ENCODE measurements at regions not wholly inside any gene's neighbourhood (a gene's known extent, or its start where the extent isn't known, plus 50 kb on each side); places are given as distances from the start of the nearest gene placed in this dataset.
"Not testable (repeated sequence)": the region's sequence is repeated elsewhere in the genome, so short reads cannot be mapped to it uniquely, and the experiment has no call there.

DNA sequence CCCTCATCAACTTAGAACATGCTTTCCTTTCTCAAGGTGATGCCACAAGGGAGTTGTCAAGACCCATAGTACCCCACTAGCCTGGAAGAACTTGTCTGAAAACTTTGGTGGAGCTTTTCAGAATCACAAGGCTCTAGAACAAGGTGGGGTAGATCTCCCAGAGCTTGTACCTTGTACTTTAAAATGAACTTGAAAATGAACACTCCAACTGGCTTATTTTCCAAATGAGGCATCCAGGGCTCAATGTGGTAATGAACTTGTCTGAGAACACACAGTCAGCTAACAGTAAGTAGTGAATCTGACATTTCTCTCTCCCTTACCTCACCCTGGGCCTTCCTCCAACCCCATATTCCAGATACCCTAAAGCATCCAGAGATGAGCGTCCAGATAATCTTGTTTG lies 81.8 kb upstream of the THBS1 start:
- no peak for DNase-seq

DNA sequence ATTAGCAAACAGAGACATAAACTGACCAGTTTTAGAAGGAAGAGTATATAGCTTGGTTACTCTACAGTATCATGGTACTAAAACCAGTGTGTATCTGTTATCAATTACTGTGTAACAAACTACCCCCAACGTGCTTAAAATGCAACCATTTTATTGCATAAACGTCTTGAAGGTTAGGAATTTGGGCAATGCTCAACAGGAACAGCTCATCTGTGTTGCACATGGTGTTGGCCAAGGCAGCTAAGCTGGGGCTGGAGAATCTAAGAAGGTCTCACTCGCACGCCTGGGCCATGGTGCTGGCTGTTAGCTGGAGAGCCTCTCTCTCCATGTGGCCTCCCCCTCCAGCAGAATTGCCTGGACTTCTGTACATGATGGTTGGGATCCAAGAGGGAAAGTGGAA lies 81.2 kb upstream of the THBS1 start:
- DNase-seq, result no peak

DNA sequence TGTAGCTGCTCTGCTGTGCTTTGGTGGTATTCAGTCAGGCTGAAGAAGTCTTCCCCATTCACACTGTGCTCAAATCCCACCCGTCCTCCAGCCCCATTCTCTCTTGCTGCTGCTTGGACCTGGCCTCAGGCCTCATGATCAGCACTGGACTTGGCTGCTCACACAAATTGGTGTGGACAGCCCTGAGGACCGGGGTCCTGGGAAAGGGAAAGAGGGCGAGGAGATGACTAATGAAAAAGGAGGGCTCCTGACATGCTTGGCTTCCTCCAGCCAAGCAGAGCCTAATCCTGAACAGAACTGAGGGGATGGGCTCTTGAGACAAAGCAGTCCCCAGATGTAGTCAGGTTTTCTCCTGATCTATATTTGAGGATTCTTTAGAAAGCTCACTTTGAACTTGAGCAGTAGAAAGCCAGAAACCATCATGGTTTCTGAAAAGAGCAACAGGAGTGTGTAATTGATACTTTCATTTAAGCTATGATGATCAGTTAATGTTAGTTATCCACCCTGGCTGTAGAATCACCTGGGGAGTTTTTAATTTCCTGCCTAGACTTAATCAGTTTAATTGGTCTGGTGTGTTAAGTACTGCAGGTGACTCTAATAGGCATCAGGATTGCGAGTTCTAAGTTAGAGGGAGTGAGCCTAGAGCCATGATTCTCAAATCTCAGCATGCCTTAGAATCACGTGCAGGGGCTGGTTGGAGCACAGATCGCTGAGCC lies 79.4 kb upstream of the THBS1 start:
- DNase-seq, result no peak

DNA sequence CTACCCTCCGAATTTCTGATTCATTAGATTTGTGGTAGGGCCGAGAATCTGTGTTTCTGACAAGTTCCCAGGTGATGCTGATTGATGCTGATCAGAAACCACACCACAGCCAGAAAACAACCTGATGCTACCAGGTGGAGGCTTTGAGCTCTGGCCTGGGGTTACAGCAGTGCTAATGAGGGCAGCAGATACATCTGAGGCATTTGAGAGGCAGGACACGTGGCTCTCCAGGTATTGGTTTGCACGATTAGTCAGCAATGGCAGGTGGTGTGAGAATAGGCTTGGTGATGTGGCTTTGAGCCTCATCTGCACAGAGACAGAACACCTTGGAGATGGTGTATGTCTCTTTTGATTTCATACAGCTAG lies 78.8 kb upstream of the THBS1 start:
- DNase-seq, result no peak

DNA sequence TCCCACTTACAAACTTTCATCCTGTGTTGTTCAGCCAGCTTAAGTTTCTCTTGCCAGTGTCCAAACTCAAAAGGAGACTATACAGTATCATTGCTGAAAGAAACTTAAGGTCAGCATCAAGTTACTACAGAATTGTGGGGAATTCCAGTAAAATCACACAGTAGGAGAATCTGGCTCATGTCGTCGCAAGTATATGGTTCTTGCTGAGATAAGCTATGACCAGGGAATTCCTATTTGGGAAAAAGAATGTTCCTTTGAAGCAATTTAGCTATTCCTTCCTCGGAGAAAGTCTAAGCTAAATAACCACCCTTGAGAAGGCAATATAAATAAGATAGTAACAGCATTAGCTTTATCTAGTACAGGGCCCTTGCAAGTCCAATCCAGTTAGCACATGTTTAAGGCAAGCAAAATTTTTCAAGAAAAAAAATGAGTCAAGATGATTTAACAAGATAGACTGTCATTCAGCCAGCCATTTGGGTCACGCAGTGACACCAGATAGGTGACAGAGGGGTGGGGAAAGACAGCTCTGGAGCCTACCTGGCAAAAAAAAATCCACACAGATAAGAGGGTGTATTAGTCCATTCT lies 78.2 kb upstream of the THBS1 start:
- no peak for DNase-seq

DNA sequence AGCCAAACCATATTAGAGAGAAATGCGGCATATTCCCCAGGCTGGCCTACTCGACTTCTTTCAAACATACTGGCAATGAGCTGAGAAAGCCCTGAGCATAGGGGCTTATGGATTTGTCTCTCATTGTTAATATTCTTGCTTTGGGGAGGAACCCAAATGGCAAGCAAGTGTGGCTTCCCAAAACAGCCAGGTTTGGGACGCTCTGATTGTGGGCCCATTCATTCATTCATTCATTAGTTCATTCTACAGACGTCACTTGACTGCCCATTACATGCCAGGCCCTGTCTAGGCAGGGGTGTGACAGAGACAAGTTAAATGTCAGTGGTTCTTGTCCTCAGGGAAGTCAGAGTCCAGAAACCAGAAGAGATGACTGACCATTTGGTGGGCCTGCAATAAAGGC lies 77.4 kb upstream of the THBS1 start:
- no peak for DNase-seq

DNA sequence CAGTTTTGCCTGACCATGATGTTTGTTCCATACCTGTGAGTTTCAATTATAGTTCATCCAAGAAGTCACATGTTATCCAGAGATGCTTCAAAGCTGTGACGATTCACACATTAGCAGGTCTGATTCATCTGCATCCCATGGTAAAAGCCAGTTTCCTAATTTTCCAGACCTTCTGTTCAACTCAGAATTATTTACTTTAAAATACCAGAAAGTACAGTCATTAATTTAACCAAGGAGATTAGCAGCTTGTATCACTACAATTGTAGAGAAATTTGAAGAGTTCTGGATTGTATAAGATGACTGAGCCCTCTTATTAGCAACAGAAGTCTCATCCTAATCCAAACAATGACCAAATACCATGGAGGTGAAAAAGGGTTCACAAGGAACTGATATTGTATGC lies 76.1 kb upstream of the THBS1 start:
- no peak for DNase-seq

DNA sequence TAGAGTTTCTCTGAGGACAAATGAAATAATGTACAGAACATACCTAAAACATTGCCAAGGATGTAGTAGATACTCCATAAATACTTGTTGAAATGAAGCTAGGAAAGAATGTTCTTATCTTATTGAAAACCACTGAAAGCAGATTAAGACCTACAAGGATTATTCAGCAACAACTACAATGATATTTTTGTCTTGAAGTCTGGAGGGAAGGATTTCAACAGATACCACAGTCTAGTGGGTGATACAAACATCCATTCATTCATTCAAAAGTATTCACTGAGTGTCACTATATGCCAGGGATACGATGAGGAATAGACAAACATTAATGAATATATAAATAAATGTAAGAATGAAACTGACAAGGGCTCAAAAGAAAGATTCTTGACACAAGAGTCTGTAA lies 74.7 kb upstream of the THBS1 start:
- no peak for DNase-seq

DNA sequence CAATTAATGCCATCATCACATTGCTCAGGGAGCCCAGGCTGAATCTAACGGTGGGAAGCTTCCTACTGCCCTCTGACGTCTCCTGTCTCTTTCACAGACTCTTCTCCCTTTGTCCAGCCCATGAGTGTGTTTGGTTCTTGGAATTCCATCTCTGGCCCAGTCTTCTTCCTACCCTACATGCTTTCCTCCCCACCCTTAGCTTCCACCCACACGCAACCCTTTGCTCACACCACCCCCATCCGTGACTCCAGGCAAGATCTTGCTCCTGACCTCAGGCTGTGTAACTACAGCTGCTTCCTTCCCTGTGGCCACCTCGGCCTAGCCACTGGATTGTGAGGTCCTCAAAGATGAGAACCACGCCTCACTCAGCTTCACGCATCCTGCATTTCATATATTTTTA lies 72.3 kb upstream of the THBS1 start:
- DNase-seq, result no peak

DNA sequence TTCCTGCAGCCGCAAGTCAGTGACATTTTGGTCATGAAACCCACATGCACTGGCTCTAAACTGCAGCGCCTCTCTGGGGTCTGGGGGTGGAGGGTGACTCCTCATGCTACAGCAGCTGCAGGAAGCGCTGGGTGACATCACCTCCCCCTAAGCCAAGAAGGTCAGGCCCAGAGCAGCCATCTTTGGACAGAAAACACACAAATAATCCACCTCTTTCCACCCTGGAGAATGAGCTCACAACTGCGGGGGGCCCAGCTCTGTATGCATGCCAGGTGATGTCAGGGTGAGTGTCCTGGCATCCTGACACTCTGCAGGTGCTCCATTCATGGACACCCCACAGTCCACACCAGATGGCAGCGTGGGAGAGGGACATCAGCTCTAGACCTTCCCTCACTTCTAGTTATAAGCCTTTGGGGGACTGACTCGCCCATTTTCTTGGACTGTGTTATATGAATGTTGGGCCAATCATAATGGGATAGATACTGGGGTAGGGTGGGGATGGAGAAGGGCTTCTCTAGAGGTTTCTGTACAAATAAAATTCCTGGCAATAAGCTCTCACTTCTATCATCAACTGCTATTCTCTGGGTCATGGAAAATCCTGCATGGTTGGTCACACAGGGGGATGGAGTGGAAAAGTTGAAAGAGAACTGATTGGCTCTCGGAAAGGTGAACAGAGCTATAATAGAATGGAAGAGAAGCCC lies 70.7 kb upstream of the THBS1 start:
- no peak for DNase-seq

DNA sequence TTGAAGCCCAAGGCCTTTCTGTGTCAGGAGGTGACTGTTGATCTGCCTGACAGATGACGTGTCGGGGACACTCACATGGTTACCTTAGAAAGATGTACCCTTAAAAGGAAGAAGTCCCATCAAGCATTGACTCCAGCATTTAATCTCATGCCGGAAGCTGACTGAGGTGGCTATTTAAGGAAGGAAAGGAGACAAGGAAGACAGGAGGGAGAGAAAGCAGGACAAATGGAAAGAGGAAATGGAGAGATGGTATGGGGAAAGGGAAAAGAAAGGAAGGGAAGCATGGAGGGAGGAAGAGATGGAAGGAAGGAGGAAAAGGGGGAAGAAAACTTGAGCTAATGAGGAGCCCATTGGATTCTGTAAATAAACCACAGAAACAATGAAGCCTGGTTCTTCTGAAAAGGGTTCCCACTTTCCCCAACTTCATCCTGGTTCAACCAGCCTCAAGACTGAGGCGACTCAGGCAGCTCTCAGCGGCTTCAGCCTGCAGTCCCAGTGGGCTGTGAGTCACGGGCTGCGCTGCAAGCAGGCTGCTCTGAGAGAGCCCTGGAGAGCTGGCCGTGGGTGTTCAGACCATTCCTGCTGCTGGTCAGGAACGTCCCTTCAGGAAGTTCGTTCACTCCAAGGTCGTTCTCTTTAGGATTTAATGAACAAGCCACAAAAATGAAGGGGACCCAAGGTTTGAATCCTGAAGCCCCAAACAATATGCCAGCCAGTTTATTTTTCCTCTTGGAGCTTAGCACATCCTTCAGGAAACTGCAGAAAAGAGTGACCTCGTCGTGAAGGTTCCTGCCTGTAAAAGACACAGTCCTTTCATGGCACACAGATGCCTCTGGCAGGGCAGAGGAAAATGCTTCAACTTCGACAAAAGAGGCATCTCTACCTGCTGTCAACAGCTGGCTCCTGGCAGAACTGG lies 69.6 kb upstream of the THBS1 start:
- no peak for DNase-seq

DNA sequence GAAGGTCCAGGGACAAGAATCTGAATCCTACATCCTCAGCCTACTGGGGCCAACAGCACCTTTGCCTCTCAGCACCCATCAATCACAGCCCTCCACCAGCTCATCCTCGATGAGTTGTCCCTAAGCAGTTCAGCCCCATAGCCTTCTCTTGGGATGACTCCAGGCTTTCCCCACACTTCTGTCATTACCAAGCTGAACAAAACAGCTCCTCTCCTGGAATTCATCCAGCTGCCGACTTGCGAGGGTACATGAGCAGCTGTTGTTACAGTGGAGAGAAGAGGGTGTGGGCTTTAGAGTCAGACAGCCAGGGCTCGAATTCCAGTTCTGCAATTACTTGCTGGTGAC lies 69.0 kb upstream of the THBS1 start:
- DNase-seq, result no peak

DNA sequence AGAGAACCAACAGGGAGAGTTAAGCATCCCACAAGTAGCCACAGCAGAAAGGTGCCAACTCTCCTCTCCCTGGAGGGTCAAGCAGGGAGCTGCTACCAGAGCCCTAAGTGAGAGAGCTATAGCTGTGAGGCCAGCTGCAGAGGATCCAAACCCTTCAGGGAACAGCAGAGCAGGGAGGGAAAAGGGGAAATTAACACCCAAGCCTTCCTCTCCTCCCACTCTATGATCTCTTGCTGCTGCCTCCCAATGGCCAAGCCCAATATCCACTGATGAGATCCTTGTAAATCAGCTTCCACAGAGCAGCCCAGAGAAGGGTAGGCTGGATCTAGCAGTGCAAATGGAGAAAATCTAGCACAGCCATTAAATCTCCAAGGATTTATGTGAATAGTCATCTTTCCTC lies 68.2 kb upstream of the THBS1 start:
- no peak for DNase-seq

DNA sequence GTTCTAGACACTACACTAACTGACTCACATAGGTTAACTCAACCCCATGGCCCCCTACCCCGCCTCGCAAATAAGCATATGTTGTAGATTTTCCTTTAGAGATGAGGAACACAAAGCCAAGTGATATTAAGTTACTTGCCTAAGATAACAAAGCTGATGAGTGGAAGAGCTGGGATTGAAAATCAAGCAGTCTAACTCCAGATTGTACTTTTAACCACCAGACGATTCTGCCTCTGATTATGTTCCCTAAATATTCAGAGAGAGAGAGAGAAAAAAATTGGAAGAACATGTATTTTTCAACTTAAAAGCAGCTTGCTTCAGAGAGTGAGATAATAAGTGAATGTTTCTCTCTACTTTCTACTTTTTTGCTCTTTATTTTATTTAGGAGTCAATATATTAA lies 66.9 kb upstream of the THBS1 start:
- DNase-seq, result no peak

DNA sequence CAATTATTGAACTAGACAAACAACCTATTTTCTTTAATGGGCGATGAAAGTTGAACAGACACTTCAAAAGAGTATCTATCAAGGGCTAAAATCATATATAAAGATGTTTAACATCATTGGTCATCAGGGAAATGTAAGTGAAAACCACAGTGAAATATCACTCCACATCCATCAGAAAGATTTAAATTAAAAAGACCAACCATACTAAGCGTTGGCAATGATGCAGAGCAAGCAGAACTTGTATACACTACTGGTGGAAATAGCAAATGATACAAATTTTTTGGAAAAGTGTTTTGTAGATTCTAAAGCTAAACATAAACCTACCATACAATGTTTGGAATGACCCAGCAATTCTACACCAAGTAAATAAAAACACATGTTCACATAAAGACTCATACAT lies 65.9 kb upstream of the THBS1 start:
- no peak for DNase-seq

DNA sequence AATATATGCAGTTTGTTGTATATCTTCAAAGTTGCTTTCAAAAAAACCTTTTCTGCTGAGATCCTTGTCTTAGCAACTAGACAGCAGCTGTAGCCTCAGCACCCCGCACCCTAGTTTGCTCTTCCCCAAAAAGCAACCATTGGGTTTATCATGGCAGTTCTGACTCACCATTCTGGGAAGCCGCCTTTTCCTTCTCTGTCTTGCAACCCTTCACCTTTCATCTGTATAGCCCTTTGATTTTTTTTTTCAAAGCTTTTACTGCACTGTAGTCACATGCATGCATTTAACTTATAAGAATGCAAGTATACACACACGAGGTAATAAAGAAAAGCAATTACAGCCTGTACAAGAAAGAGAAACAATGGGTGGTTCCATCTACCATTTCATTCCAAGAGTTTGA lies 65.1 kb upstream of the THBS1 start:
- no peak for DNase-seq

DNA sequence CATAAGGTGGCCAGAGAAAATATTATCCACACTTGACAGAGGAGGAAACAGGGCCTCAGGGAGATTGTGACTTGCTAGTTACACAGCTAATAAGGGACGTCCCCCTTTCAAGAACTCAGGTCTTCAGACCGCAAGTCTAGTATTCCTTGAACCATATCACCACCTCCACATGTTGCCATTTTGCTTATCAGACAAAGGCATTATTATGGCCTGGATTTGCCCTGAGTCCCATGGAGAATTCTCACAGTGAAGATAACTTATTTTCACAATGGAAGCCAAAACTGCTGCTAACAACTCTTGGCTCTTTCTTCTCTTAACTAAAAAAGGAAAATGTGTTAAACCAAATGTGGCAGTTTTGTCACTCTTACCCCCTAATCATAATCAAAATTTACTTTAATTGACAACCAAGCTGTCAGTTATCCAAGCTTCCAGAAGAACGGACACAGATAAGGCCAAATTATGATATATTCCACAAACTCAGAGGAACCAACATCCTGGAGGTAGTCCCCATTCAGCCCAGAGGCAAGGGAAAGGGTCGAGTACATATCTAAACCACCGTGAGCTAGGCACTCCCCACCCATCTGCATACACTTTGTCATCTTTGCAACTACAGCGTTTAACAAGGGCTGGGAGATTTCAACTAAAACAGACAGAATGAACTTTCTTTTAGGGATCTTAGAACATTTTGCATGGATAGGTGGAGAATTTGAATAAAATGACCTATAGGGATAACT lies 63.6 kb upstream of the THBS1 start:
- DNase-seq, result no peak

DNA sequence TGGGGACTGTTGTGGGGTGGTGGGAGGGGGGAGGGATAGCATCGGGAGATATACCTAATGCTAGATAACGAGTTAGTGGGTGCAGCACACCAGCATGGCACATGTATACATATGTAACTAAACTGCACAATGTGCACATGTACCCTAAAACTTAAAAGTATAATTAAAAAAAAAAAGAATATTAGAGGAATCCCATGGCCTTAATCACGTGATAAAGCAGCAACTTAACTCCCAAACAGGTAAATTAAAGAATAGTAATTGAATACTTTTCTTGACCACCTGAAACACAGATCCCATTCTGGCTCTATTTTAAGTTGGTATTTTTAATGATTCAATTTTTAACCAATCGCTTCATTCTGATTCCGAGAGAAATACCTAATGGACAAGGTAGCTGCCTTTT lies 56.9 kb upstream of the THBS1 start:
- DNase-seq, result not testable (repeated sequence)

DNA sequence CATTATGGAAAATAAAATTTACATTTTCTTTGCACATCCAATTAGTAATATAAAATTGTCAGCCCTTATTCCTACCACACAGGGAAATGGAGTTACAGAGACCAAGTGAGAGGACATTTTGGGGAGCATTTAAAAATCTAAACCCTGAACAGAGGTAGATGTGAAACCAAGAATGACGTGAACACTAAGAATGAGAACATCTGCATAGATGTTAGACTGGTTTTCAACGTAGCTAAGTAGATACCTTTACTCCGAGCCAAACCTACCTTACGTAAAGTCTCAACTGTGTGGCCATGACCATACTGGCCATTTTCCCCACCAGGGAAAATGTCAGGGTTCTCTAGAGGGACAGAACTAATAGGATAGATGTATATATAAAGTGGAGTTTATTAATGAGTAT lies 51.4 kb upstream of the THBS1 start:
- DNase-seq, result no peak

DNA sequence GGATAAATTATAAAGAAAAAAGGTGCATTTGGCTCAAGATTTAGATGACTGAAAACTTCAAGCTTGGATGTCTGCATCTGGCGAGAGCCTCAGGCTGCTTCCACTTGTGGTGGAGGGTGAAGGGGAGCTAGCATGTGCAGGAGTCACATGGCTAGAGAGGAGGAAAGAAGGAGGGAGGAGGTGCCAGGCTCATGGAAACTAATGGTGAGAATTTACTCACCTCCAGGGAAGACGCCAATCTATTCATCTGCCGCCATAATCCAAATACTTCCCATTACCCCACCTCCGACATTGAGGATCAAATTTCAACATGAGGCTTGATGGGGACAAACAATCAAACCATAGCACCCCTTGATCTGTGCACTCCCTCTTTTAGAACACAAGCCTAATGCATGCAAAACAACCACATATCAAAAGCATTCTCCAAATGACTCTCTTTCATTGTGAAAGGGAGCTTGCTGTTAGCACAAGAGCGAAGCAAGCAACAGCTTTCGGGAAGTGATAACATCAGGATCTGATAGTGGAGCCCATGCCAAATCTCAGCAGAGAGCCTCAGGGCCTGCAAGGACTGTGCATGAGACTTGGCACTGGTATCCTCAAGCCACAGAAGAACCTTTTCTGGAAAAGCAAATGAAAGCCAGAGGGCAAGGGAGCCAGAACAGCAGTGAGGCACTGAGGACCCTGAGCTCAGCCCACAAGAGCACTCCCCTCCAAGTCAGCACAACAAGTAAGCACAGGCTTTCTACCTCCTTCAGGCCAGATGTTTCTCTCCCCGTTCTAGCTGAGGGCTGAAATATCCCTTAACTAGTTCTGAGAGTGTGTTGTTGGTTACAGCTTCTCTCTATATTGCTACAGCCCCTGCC lies 50.2 kb upstream of the THBS1 start:
- DNase-seq, result no peak
